ENCODE measurements at regions not wholly inside any gene's neighbourhood (a gene's known extent, or its start where the extent isn't known, plus 50 kb on each side); places are given as distances from the start of the nearest gene placed in this dataset.
"Not testable (repeated sequence)": the region's sequence is repeated elsewhere in the genome, so short reads cannot be mapped to it uniquely, and the experiment has no call there.

GRCh38 chr9:63450836-63451235 lies 1834.2 kb downstream of the FOXD4L5 start:
- ATAC-seq; DNase-seq (ENCODE audit: low spot score): not testable (repeated sequence)

DNA sequence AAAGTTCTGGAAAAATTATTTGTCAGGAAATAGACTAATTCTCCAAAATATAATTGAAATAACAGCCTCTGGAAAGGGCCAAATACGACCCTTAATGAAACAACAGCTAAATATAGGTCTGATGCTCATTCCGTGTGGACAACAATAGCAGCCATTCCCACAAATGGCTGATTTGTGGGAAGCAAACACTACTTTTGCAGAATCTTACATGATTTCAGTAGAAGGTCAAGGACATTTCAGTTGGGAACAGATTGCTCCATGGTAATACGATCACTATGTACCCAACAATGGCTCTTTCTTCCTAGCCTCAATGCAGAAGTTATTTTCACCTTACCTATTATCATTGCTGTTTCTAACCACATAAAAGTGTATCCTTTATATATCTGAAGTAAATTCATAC lies 1859.9 kb downstream of the FOXD4L5 start:
- not testable (repeated sequence) for ATAC-seq; DNase-seq (ENCODE audit: low spot score)

DNA sequence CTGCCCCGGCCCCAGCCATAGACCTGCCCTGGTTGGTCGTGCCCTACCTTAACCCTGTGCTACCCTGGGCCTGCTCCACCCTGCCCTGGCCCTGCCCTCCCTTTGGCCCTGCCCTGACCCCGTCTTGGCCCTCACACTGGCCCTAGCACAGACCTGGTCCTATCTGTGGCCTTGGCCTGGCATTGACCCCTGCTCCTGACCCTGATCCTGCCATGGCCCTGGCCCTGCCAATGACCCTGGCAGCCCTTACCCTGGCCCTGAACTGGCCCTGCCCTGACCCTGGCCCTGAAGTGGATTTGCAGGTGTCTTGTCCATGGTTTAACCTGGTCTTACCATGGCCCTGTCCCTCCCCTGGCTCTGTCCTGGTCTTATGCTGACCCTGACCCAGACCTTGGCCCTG lies 1894.1 kb downstream of the FOXD4L5 start:
- not testable (repeated sequence) for DNase-seq (ENCODE audit: low spot score); ATAC-seq

DNA sequence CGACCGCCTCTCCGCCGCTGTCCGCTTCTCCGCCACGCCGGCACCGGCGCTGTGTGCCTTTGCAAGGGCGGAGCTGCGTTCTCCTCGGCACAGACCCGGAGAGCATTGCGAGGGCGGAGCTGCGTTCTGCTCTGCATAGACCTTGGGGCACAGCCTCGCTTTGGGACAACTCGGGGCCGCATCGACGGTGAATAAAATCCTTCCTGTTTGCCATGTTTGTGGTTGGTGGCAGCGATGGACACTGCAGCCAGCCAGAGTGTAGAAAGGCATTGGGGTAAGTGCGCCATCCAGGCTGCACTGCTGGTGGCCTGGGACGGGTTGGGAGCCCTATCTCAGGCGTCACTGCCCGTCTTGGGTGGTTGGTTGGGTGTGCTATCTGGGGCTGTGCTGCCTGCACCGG lies 1899.5 kb downstream of the FOXD4L5 start:
- not testable (repeated sequence) for DNase-seq (ENCODE audit: low spot score); ATAC-seq

DNA sequence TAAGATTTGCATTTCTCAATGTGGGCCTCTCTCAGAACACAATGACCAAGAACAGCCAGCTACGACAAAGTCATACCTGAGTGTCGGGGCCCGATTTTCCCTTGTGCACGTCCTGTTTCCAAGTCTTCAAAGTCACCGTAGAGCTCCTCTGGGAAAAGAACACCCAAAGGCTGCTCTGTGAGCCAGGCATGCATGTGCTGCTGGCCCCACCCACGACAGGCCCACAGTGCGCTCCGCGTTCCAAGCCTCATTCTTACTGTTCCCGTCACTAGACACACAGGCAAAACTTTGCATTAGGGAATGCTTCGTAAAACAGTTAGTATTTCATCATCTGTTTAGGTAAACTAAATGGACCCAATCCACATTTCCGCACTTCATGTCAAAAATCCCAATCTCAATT lies 1905.1 kb downstream of the FOXD4L5 start:
- not testable (repeated sequence) for DNase-seq (ENCODE audit: low spot score)

DNA sequence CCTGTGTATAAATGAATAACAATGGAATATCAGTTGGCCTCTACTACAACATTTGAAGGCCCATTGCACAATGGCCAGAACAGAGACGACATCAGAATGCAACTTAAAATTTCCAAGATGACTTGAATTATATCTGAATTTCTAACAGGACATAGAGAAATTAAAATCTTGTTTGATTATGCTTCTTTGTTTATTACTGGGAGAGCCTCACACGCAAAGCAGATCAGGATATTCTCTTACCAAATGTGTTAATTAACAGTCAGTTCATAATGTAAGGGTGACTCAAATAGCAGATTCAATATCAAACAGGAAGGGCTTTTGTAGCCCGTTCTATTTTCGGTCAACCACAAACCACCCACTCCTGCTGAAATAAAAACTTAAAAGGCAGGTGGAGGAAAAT lies 1930.8 kb downstream of the FOXD4L5 start:
- not testable (repeated sequence) for ATAC-seq; DNase-seq (ENCODE audit: low spot score)

More for the DNA sequence above, 1905.1 kb downstream of the FOXD4L5 start:
- ATAC-seq = not testable (repeated sequence)

DNA sequence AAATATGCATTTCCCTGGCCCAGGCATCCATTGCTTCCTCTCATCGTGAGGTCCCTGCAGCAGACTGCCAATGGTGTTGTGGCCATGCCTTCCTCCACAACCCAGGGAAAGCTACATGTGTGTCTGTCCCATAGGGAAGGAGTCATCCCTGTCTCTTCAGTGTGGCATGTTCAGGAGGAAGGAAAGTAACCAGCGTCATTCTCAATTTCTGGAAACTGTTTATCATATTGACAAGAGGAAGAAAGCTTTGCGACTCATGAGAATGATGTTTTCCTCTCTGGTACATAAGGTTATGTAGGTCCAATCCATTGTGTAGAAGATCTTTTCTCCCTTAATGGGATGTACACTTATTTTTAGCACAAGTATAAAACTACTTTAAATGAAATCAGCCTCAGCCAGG lies 1937.7 kb downstream of the FOXD4L5 start:
- not testable (repeated sequence) for ATAC-seq; DNase-seq (ENCODE audit: low spot score)

GRCh38 chr9:63346310-63347048 lies 1938.5 kb downstream of the FOXD4L5 start:
- ATAC-seq; DNase-seq (ENCODE audit: low spot score): not testable (repeated sequence)

- not testable (repeated sequence) for ATAC-seq; DNase-seq (ENCODE audit: low spot score)
These were observed 1940.6 kb downstream of the FOXD4L5 start for GRCh38 chr9:63344408-63344807.

DNA sequence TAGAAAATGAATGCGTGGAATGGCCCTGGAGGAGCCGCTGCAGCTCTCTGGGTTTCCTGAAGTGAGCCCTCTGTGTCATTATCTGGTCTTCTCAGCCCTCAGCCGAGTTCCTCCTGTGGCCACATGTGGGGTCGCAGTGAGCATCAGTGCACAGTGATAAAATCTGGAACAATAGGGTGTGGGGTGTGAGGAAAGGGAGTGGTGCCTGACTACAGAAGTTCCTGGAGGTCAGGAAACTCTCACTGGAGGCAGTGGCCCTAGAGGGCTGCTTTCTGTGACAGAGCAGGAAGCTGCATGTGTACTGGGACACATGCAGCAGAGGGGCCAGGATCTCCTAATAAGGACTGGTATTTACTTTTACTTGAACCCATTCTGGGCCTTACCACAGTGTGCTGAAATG lies 1942.5 kb downstream of the FOXD4L5 start:
- DNase-seq (ENCODE audit: low spot score); ATAC-seq: not testable (repeated sequence)

DNA sequence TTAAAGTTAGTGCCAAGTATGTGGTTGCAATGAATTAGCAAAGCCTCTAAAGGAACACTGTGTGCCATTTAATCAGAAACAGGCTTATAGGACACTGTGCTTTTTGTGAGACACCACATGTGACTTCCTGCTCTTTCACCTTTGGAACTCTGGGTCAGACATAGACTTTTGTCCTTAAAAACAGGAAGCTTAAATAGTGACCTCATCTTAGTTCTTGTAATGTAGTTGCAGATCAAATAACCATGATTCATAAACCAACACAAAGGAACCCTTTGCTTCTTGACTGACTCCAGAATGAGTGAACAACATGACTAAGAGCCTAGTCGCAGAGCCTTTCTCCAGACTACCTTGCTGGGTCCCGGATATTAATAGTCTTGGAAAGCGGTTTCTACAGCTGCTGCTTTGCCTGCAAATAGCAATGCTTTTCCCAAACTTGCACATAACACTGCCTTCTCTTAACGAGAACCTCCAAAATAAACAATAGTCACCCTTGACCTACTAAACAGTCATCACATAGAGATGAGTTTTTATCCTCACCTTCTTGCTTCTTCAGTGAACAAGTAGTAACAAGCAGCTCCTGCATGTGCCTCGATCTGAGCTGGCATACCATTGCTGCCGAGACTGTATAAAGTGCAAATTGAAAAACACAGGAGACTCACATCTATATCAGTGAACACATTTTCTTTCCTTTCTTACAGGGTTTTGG lies 1947.0 kb downstream of the FOXD4L5 start:
- DNase-seq (ENCODE audit: low spot score); ATAC-seq: not testable (repeated sequence)

DNA sequence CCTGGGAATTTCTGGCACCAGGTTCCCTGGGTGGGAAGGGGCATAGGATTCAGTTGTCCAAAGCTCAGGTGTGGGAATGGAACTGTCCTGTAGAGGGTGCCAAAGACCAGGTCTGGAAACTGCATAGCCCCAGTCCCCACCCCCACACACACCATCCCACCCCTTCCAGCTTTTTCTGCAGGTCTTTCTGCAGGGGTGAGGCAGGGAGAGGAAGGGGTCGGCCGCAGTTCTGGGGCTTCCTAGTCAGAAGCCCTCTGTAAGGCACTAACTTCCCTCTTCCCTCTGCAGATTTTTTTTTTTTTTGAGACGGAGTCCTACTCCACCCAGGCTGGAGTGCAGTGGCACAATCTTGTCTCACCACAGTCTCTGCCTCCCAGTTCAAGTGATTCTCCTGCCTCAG lies 1949.7 kb downstream of the FOXD4L5 start:
- DNase-seq (ENCODE audit: low spot score); ATAC-seq: not testable (repeated sequence)

DNA sequence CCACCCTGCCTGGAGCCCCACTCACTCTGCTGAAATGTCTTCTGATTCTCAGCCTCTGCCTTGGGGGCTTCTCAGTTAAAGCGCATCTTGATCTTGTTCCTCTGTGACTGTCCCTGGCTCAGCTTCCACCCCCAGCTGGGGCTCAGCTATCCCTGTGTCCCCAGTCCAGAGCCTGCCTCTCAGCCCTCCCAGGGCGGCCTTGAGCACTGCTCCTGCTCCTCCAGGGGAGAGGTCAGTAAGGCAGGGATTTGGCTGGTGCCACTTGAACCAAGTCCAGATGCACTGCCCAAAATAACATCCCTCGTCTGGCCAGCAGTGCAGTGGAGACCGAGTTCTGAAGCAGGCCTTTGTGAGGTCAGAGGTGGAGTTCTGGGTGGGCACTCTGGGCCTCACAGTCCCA lies 1950.8 kb downstream of the FOXD4L5 start:
- ATAC-seq = not testable (repeated sequence)
- DNase-seq (ENCODE audit: low spot score) = peak; percentile 80

- not testable (repeated sequence) for ATAC-seq; DNase-seq (ENCODE audit: low spot score)
These were observed 1951.9 kb downstream of the FOXD4L5 start for GRCh38 chr9:63333083-63333482.

DNA sequence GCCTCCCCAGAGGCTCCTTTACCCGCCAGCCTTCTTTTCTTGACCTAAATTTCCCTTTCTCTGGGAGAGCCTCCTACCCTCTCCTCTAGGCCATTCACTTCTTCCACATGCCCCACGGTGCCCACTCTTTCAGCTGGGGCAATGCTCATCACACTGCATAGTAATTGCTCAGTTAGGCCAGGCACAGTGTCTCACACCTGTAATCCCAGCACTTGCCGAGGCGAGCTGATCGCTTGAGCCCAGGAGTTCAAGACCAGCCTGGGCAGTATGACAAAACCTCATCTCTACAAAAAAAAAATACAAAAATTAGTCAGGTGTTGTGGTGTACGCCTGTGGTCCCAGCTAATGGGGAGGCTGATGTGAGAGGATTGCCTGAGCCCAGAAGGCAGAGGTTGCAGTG lies 1956.7 kb downstream of the FOXD4L5 start:
- not testable (repeated sequence) for DNase-seq (ENCODE audit: low spot score); ATAC-seq

DNA sequence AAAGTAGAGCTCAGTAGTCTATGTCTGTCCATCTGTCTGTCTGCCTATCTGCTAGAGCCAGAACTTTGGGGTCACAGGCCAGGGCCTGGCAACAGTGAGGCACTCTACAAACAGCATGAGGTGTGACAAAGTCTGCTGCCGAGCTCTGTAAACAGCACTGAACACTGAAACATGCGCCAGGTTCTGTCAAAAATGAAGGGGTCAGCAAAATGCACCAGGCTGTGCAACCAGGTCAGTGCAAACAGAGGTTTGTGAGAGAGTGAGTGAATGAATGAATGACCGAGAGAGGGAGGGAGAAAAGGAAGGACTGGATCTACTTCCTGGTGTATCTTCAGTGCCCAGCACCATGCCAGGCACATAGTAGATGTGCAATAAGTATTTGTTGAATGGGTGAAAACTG lies 1957.8 kb downstream of the FOXD4L5 start:
- peak; percentile 88 for DNase-seq (ENCODE audit: low spot score)
- not testable (repeated sequence) for ATAC-seq

DNA sequence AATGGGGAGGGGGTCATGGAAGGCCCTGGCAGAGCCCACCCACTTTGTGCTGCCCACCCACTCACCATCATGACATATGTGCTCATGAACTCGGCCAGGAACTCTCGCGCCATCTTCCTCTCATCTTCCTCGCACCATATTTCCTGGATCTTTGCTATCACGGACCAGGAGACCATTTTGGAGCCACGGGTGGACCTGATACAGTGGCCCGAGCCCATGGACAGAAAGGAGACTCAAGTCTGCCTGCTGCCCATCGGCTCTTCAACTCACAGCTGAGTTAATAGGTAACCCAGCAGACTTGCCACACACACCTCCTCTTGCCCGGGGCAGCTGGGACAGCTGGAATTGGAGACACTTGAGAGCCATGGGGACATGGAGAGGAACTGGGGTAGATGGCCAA lies 1958.3 kb downstream of the FOXD4L5 start:
- DNase-seq (ENCODE audit: low spot score) = peak; percentile 58
- ATAC-seq = not testable (repeated sequence)

GRCh38 chr9:63325696-63326095 lies 1959.3 kb downstream of the FOXD4L5 start:
- not testable (repeated sequence) for ATAC-seq

DNA sequence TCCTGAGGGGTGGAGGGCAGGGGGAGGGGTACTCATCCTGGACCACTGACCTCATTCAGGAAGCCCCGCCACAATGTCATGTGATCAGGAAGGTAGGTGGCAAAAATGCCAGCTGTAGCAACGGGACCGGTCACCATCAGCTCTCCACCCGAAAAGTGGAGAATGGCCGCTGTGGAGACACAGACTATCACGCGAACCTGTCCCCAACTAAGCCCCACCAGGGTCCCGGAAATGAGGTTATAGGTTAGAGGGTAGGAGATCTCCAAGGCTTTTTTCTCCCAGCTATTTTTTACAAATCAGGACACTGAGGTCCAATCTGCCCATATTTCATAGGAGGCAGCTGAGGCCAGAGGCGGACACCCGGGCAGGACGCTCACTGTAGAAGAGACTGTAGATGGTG lies 1966.9 kb downstream of the FOXD4L5 start:
- DNase-seq (ENCODE audit: low spot score); ATAC-seq: not testable (repeated sequence)

More at GRCh38 chr9:63325696-63326095, 1959.3 kb downstream of the FOXD4L5 start:
- not testable (repeated sequence) for DNase-seq (ENCODE audit: low spot score)

- not testable (repeated sequence) for DNase-seq (ENCODE audit: low spot score); ATAC-seq
These were observed 1969.6 kb downstream of the FOXD4L5 start for GRCh38 chr9:63315387-63315786.

GRCh38 chr9:63296848-63297247 lies 1988.2 kb downstream of the FOXD4L5 start:
- DNase-seq (ENCODE audit: low spot score) = peak; percentile 19

DNA sequence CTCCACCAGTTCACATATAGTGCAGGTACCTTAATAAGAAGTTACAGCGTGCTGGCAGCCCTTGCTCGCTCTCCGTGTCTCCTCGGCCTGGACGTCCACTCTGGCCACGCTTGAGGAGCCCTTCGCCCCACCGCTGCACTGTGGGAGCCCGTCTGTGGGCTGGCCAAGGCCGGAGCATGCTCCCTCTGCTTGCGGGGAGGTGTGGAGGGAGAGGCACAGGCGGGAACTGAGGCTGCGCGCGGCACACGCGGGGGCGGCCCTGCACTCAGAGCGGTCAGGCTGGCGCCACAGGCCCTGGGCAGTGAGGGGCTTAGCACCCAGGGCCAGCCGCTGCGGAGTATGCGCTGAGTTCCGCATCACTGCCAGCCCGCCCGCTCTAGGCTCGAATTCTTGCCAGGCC lies 1988.6 kb downstream of the FOXD4L5 start:
- DNase-seq (ENCODE audit: low spot score); ATAC-seq: not testable (repeated sequence)

More at GRCh38 chr9:63296848-63297247, 1988.2 kb downstream of the FOXD4L5 start:
- not testable (repeated sequence) for ATAC-seq

Data from left lobe of liver (tissue), 2 donors.